Spleen (tissue), 11 donors: ENCODE measurements at regions not wholly inside any gene's neighbourhood (a gene's known extent, or its start where the extent isn't known, plus 50 kb on each side); places are given as distances from the start of the nearest gene placed in this dataset.

Source experiments
- DNase-seq: peaks from one replicate; pipeline ENCODE4 v3.0.0-alpha.2; 2020
- H3K27ac ChIP-seq, 8 donors: fragments of 200-600 bp; sonication (generic) in 7 of 8; 1 replicate in 4 of 8; 2 replicates in 4 of 8; pipeline versions ENCODE4 v1.5.0 to v1.8.0; 2016 to 2021; ENCODE audit warnings: inconsistent platforms in 4 of 8, mild to moderate bottlenecking in 4 of 8, moderate library complexity in 1 of 8
- H3K27me3 ChIP-seq, 7 donors: fragments of 200-600 bp; sonication (generic) in 6 of 7; replicated peaks in 1 of 7; 1 replicate in 4 of 7; 2 replicates in 3 of 7; pipeline versions ENCODE4 v1.5.0 to v1.8.0; 2016 to 2021; ENCODE audit warnings: inconsistent platforms in 3 of 7, mild to moderate bottlenecking in 1 of 7
- H3K36me3 ChIP-seq, 6 donors: fragments of 200-600 bp; sonication (generic) in 5 of 6; 1 replicate in 4 of 6; 2 replicates in 2 of 6; pipeline versions ENCODE4 v1.5.0 to v1.8.0; 2016 to 2021; ENCODE audit warnings: inconsistent platforms in 2 of 6
- H3K4me1 ChIP-seq, 6 donors: fragments of 200-600 bp; sonication (generic) in 5 of 6; 1 replicate in 3 of 6; 2 replicates in 3 of 6; pipeline versions ENCODE4 v1.5.0 to v1.8.0; 2016 to 2021; ENCODE audit warnings: inconsistent platforms in 3 of 6
- H3K4me3 ChIP-seq, 8 donors: fragments of 200-600 bp; sonication (generic) in 7 of 8; 1 replicate in 4 of 8; 2 replicates in 4 of 8; pipeline versions ENCODE4 v1.5.0 to v1.8.0; 2016 to 2021; ENCODE audit warnings: inconsistent platforms in 4 of 8, mild to moderate bottlenecking in 4 of 8, moderate library complexity in 2 of 8
- H3K9me3 ChIP-seq, 8 donors: fragments of 200-600 bp; sonication (generic) in 7 of 8; 1 replicate in 4 of 8; 2 replicates in 4 of 8; pipeline versions ENCODE4 v1.5.0 to v1.8.0; 2016 to 2021; ENCODE audit warnings: inconsistent platforms in 4 of 8
- CTCF ChIP-seq, 11 experiments: fragments of 200-600 bp in 7 of 11; fragments of 450-650 bp in 4 of 11; sonication (generic) in 4 of 11; IDR thresholded peaks in 8 of 11; conservative IDR thresholded peaks in 3 of 11; 1 replicate in 7 of 11; 2 replicates in 4 of 11; pipeline versions ENCODE4 v1.4.0 to v1.8.0; 2016 to 2021; ENCODE audit warnings: antibody characterized with exemption in 11 of 11, inconsistent platforms in 4 of 11, mild to moderate bottlenecking in 1 of 11
- POLR2A ChIP-seq, 3 donors: fragments of 450-650 bp; IDR thresholded peaks; one replicate each; pipeline ENCODE4 v1.5.1; 2017; ENCODE audit warnings: antibody characterized with exemption in 3 of 3, mild to moderate bottlenecking in 1 of 3
- POLR2AphosphoS5 ChIP-seq, 3 donors: sonication (generic); formaldehyde crosslinking; IDR thresholded peaks; one replicate each; pipeline ENCODE4 v1.5.1; 2017; ENCODE audit warnings: antibody characterized with exemption in 3 of 3
- WGBS, 5 donors: extraction: QIAGEN DNeasy Blood & Tissue Kit in 3 of 5; methylation state at CpG; one replicate each; pipeline versions ENCODE4 v1.1.5 to v1.1.7; 2013 to 2018; 5-methylcytosine and 5-hydroxymethylcytosine counted together
- intact Hi-C: fragments of 100-400 bp; cut with DNase I; formaldehyde crosslinking; loops from one replicate; pipeline ENCODE4 v1.15.0; 2023; ENCODE audit warnings: low total_unique reads
- donor health status: healthy with polysubstance abuse.
- donor health status: DM: no; HTN: no; CAD: no; lungs with moderate emphysema.
- donor health status: DM: no; HTN: no; CAD: no.
- donor health status: Bipolar disorder and iron deficiency.
- donor health status: healthy.
- donor health status: DM: no; HTN: no; CAD: no.
- donor health status: DM: yes; HTN: yes; CAD: no.

- 77 to 86% (median 84%) methylated on average over 4 of the region's 4 CpGs for WGBS, 5 donors
- DNase-seq = no peak
Observed at GRCh38 chr3:76324101-76324500, 538.8 kb upstream of the ZNF717 start.

GRCh38 chr3:76345878-76346277, 560.5 kb upstream of the ZNF717 start:
- H3K9me3 ChIP-seq = peaks cover 0 to 8% (median 0%) of the 10 kb centered on the region in 8 donors

More at GRCh38 chr3:76324101-76324500, 538.8 kb upstream of the ZNF717 start:
- no peak for TF ChIP-seq CTCF (IDR thresholded peaks at IDR 0.05 in 8 of 11, conservative IDR thresholded peaks at IDR 0.05 in 3 of 11)
- Histone ChIP-seq H3K27me3 (no peaks in the 10 kb centered on the region), H3K4me3 (no peak overlapping the region), H3K9me3 (peaks cover 0 to 8% (median under 1%) of the 10 kb centered on the region in 8 donors), H3K36me3 (no peaks in the 10 kb centered on the region), H3K4me1 (no peaks in the 10 kb centered on the region), H3K27ac (no peak overlapping the region)
- intact Hi-C loops = no loop called here

GRCh38 chr3:76346690-76347089, 561.3 kb upstream of the ZNF717 start:
- Histone ChIP-seq H3K4me3 (no peak overlapping the region), H3K4me1 (no peaks in the 10 kb centered on the region), H3K9me3 (peaks cover 0 to 8% (median 0%) of the 10 kb centered on the region in 8 donors), H3K36me3 (no peaks in the 10 kb centered on the region), H3K27me3 (no peaks in the 10 kb centered on the region), H3K27ac (no peak overlapping the region)
- intact Hi-C loops = no loop called here
- no peak for TF ChIP-seq POLR2A (IDR thresholded peaks at IDR 0.05)
- no peak for TF ChIP-seq CTCF (IDR thresholded peaks at IDR 0.05 in 8 of 11, conservative IDR thresholded peaks at IDR 0.05 in 3 of 11)
- no peak for TF ChIP-seq POLR2AphosphoS5 (IDR thresholded peaks at IDR 0.05)
- no peak for DNase-seq
- WGBS, 5 donors = 82 to 91% (median 90%) methylated on average over 3 of the region's 3 CpGs

More at GRCh38 chr3:76345878-76346277, 560.5 kb upstream of the ZNF717 start:
- TF ChIP-seq CTCF (IDR thresholded peaks at IDR 0.05 in 8 of 11, conservative IDR thresholded peaks at IDR 0.05 in 3 of 11) = no peak
- no peak for TF ChIP-seq POLR2A (IDR thresholded peaks at IDR 0.05)
- TF ChIP-seq POLR2AphosphoS5 (IDR thresholded peaks at IDR 0.05) = no peak
- DNase-seq = no peak
- WGBS, 5 donors = 69 to 83% (median 76%) methylated on average over 2 of the region's 2 CpGs
- Histone ChIP-seq H3K27me3 (no peaks in the 10 kb centered on the region), H3K36me3 (no peaks in the 10 kb centered on the region), H3K4me1 (no peaks in the 10 kb centered on the region), H3K4me3 (no peak overlapping the region), H3K27ac (no peak overlapping the region)
- intact Hi-C loops = no loop called here

- DNase-seq = no peak
- H3K9me3 ChIP-seq = peaks cover 0 to 8% (median 0%) of the 10 kb centered on the region in 8 donors
- no peaks in the 10 kb centered on the region for H3K4me1 ChIP-seq
- no peak overlapping the region for H3K4me3 ChIP-seq
- intact Hi-C loops = no loop called here
- no peaks in the 10 kb centered on the region for H3K27me3 ChIP-seq
- TF ChIP-seq POLR2A (IDR thresholded peaks at IDR 0.05) (no peak), CTCF (IDR thresholded peaks at IDR 0.05 in 8 of 11, conservative IDR thresholded peaks at IDR 0.05 in 3 of 11) (no peak), POLR2AphosphoS5 (IDR thresholded peaks at IDR 0.05) (no peak)
- 78 to 91% (median 84%) methylated on average over 3 of the region's 3 CpGs for WGBS, 5 donors
- H3K36me3 ChIP-seq = no peaks in the 10 kb centered on the region
- no peak overlapping the region for H3K27ac ChIP-seq
Observed at GRCh38 chr3:76349715-76350480, 564.5 kb upstream of the ZNF717 start.
